RKO (cell line): ENCODE measurements at regions not wholly inside any gene's neighbourhood (a gene's known extent, or its start where the extent isn't known, plus 50 kb on each side); places are given as distances from the start of the nearest gene placed in this dataset.
"Not testable (repeated sequence)": the region's sequence is repeated elsewhere in the genome, so short reads cannot be mapped to it uniquely, and the experiment has no call there.

Experiments used
- DNase-seq: peaks from one replicate; pipeline ENCODE4 v3.0.0-alpha.2; 2016; ENCODE audit warnings: low spot score

GRCh38 chr7:81181066-81181465, 262.2 kb upstream of the SEMA3C start:
- no peak for DNase-seq

DNA sequence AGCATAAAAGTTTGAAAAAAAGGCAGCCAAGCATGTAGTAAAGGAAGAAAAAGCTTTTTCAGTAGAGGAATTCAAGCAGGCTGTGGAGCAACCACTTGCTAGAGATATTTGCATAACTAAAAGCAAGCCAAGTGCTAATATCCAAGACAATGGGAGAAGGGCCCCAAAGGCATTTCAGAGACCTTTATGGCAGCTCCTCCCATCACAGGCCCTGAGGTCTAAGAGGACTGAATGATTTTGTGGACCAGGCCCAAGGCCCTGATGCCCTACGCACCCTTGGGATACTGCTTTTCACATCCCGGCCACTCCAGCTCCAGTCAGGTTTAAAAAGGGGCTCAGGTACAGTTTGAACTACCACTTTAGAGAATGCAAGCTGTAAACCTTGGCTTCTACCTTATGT, 261.7 kb upstream of the SEMA3C start:
- DNase-seq = no peak

- DNase-seq = no peak
Observed at GRCh38 chr7:81175275-81175940, 256.6 kb upstream of the SEMA3C start.

GRCh38 chr7:81173766-81174281, 255.0 kb upstream of the SEMA3C start:
- no peak for DNase-seq

GRCh38 chr7:81170291-81170690, 251.4 kb upstream of the SEMA3C start:
- no peak for DNase-seq

GRCh38 chr7:81167934-81168333, 249.1 kb upstream of the SEMA3C start:
- DNase-seq = no peak

- no peak for DNase-seq
Observed at GRCh38 chr7:81165070-81165469, 246.2 kb upstream of the SEMA3C start.

DNA sequence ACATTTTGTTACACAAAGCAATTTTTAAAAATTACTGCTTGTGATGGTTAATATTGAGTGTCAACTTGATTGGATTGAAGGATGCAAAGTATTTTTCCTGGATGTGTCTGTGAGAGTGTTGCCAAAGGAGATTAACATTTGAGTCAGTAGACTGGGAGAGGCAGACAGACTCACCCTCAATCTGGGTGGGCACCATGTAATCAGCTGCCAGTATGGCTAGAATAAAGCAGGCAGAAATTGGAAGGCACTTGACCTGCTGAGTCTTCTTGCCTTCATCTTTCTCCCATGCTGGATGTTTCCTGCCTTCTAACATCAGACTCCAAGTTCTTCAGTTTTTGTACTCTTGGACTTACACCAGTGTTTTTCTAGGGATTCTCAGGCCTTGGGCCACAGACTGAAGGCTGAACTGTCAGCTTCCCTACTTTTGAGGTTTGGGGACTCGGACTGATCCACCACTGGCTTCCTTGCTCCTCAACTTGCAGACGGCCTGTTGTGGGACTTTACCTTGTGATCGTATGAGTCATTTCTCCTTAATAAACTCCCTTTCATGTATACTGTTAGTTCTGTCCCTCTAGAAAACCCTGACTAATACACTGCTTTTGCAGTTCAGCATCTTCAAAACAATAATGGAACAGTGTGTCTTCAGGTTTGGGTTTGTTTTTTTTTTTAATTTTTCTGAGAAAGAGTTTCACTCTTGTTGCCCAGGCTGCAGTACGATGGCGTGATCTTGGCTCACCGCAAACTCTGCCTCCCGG, 244.1 kb upstream of the SEMA3C start:
- DNase-seq = no peak

DNA sequence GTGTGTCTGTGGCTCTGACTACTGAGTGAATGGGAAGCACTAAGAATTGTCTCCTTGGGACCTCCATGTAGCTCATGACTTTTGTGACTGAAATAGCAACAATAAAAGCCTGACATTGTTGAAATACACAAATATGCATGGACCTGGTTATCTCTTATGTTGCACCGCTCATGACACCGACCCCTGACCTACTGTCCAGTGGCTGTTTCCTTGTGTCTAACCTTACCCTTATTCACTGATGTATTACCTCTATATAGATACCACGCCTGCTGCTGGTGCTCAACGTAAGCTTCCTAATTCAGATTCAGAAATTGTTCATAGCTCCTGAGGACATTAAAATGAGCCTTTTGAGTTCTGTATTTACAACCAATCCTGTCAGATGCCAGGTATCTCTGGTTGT, 243.4 kb upstream of the SEMA3C start:
- DNase-seq = no peak

DNA sequence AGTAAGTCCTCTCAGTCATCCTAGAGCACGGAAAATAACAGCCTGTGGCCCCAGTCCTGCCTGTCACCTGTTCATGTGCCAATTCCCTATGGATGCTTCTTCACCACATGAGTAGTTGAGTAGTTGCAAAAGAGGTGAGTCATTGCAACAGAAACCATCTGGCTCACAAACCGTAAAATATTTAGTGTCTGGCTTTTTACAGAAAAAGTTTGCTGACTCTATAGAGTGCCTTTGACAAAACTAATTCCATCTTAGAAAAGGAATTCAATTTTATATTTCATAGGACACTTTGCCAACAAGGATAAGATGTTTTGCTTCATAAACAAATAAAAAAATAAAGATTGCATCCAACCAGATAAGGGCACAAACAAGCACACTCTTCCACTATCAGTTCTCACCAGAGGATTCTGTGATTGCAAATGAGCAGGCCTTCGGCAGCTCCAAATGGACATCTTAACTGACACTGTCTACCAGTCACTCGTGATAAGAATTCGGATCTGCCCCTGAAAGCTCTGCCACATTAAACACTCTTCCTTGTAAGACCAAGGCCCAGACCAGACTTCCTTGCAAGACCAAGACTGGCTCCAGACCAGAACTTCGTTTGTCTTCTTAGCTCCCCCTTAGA, 242.7 kb upstream of the SEMA3C start:
- DNase-seq = peak; percentile 42

GRCh38 chr7:81159402-81159801, 240.6 kb upstream of the SEMA3C start:
- DNase-seq = no peak

GRCh38 chr7:81158189-81158588, 239.3 kb upstream of the SEMA3C start:
- no peak for DNase-seq

DNA sequence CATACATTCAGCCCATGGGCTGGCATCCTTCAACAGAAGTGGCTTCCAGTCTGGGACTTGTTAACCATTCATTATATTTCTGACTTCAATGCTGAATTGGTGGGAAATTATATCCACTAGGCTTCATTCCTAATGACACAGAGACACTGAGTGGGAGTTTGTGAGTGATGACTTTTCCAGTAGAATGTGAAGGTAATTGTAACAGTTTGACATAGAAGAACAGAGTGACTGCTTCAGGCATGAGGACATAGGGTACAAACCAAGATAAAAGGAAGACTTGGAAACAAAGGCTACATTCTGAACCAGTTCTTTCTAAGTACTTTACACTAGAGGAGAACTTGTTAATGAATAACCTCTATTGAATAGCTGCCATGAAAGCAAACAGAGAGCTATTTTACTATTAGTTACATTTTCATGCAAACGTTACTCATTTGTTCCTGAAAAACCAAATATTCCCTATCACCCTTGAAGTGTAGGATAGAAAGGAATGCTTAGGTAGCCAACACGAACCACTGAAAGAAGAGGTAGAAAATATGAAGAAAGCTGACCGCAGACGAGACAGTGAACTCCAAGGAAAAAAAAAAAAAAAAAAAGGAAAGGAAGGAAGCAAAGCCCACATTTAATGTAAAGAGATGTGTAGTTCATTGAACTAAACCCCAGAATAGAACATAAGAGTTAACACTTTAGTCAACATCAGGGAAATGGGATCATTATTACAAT, 237.0 kb upstream of the SEMA3C start:
- DNase-seq = peak; percentile 10

GRCh38 chr7:81154565-81154964, 235.7 kb upstream of the SEMA3C start:
- no peak for DNase-seq

- not testable (repeated sequence) for DNase-seq
Observed at GRCh38 chr7:81152925-81153324, 234.1 kb upstream of the SEMA3C start.

GRCh38 chr7:81150951-81151361, 232.1 kb upstream of the SEMA3C start:
- no peak for DNase-seq

- no peak for DNase-seq
Observed at GRCh38 chr7:81143856-81144255, 225.0 kb upstream of the SEMA3C start.

- not testable (repeated sequence) for DNase-seq
Observed at GRCh38 chr7:81141257-81142205, 222.7 kb upstream of the SEMA3C start.

- no peak for DNase-seq
Observed at GRCh38 chr7:81140775-81141174, 221.9 kb upstream of the SEMA3C start.

GRCh38 chr7:81140252-81140651, 221.4 kb upstream of the SEMA3C start:
- DNase-seq = no peak

DNA sequence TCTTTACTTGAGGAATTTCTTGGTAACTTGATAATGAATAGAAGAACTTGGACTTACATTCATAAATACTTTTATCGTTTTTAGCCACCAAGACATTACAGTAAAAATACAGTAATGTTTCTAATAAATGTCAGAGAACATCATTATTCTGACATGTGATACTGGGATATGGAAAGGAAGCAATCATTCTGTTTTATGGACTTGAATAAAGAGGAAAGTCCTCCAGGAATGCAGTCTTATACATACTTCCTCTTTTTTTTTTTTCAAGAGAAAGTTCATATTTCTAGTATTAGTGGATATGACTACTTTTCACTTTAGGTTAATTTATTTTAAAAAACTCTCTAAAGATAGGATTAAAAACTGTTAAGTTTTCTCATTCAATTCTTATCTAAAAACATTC, 220.0 kb upstream of the SEMA3C start:
- no peak for DNase-seq
